Esophagus muscularis mucosa (tissue), 3 donors: ENCODE measurements at regions not wholly inside any gene's neighbourhood (a gene's known extent, or its start where the extent isn't known, plus 50 kb on each side); places are given as distances from the start of the nearest gene placed in this dataset.

Experiments
- POLR2A ChIP-seq: fragments of 450-650 bp; IDR thresholded peaks from one replicate; pipeline ENCODE4 v1.6.1; 2017; ENCODE audit warnings: antibody characterized with exemption, moderate library complexity, mild to moderate bottlenecking, low read depth
- TF ChIP-seq, protein P1 (sequence below), 3 experiments: fragments of 200-600 bp in 2 of 3; fragments of 450-650 bp in 1 of 3; sonication (generic) in 2 of 3; IDR thresholded peaks; one replicate each; pipeline ENCODE4 v1.5.1; 2017 to 2019; ENCODE audit warnings: antibody characterized with exemption in 3 of 3, mild to moderate bottlenecking in 2 of 3, moderate library complexity in 1 of 3

- TF ChIP-seq POLR2A: no peak
- TF ChIP-seq, protein P1, sequence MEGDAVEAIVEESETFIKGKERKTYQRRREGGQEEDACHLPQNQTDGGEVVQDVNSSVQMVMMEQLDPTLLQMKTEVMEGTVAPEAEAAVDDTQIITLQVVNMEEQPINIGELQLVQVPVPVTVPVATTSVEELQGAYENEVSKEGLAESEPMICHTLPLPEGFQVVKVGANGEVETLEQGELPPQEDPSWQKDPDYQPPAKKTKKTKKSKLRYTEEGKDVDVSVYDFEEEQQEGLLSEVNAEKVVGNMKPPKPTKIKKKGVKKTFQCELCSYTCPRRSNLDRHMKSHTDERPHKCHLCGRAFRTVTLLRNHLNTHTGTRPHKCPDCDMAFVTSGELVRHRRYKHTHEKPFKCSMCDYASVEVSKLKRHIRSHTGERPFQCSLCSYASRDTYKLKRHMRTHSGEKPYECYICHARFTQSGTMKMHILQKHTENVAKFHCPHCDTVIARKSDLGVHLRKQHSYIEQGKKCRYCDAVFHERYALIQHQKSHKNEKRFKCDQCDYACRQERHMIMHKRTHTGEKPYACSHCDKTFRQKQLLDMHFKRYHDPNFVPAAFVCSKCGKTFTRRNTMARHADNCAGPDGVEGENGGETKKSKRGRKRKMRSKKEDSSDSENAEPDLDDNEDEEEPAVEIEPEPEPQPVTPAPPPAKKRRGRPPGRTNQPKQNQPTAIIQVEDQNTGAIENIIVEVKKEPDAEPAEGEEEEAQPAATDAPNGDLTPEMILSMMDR (IDR thresholded peaks at IDR 0.05): no peak
These were observed 243.5 kb downstream of the MAT2B start for GRCh38 chr5:163748934-163749333.
